Esophagus muscularis mucosa (tissue), 4 donors: ENCODE measurements at regions not wholly inside any gene's neighbourhood (a gene's known extent, or its start where the extent isn't known, plus 50 kb on each side); places are given as distances from the start of the nearest gene placed in this dataset.

ENCODE experiments used
- DNase-seq: peaks from one replicate; pipeline ENCODE4 v3.0.0-alpha.2; 2017; ENCODE audit errors: extremely low spot score
- H3K27ac ChIP-seq, 4 donors: fragments of 200-600 bp; sonication (generic); replicated peaks in 1 of 4; 1 replicate in 3 of 4; 2 replicates in 1 of 4; pipeline ENCODE4 v1.5.1; 2016 to 2019; ENCODE audit warnings: mild to moderate bottlenecking in 1 of 4
- H3K27me3 ChIP-seq, 4 donors: fragments of 200-600 bp; sonication (generic); one replicate each; pipeline versions ENCODE4 v1.5.1 to v1.6.0; 2016 to 2019
- H3K36me3 ChIP-seq, 4 donors: fragments of 200-600 bp; sonication (generic); one replicate each; pipeline ENCODE4 v1.5.1; 2016 to 2019
- H3K4me1 ChIP-seq, 4 donors: fragments of 200-600 bp; sonication (generic); one replicate each; pipeline ENCODE4 v1.5.1; 2016 to 2019
- H3K4me3 ChIP-seq, 4 donors: fragments of 200-600 bp; sonication (generic); 1 replicate in 2 of 4; 2 replicates in 2 of 4; pipeline ENCODE4 v1.5.1; 2016 to 2019; ENCODE audit warnings: mild to moderate bottlenecking in 4 of 4, moderate library complexity in 1 of 4
- H3K9me3 ChIP-seq, 4 donors: fragments of 200-600 bp; sonication (generic); 1 replicate in 3 of 4; 2 replicates in 1 of 4; pipeline ENCODE4 v1.5.1; 2016 to 2019
- EP300 ChIP-seq: sonication (generic); formaldehyde crosslinking; IDR thresholded peaks from one replicate; pipeline ENCODE4 v1.6.1; 2017; ENCODE audit warnings: antibody characterized with exemption
- POLR2A ChIP-seq: fragments of 450-650 bp; IDR thresholded peaks from one replicate; pipeline ENCODE4 v1.6.1; 2017; ENCODE audit warnings: antibody characterized with exemption, moderate library complexity, mild to moderate bottlenecking, low read depth
- POLR2AphosphoS5 ChIP-seq, 2 donors: sonication (generic); formaldehyde crosslinking; IDR thresholded peaks; one replicate each; pipeline ENCODE4 v1.6.1; 2017; ENCODE audit warnings: antibody characterized with exemption in 2 of 2
- WGBS: methylation state at CpG from one replicate; pipeline ENCODE4 v1.1.5; 2018; 5-methylcytosine and 5-hydroxymethylcytosine counted together
- intact Hi-C: fragments of 100-400 bp; cut with DNase I; formaldehyde crosslinking; loops from one replicate; pipeline ENCODE4 v1.15.1; 2023
- TF ChIP-seq, protein P1 (sequence below), 3 experiments: fragments of 200-600 bp in 2 of 3; fragments of 450-650 bp in 1 of 3; sonication (generic) in 2 of 3; IDR thresholded peaks; one replicate each; pipeline ENCODE4 v1.5.1; 2017 to 2019; ENCODE audit warnings: antibody characterized with exemption in 3 of 3, mild to moderate bottlenecking in 2 of 3, moderate library complexity in 1 of 3

DNA sequence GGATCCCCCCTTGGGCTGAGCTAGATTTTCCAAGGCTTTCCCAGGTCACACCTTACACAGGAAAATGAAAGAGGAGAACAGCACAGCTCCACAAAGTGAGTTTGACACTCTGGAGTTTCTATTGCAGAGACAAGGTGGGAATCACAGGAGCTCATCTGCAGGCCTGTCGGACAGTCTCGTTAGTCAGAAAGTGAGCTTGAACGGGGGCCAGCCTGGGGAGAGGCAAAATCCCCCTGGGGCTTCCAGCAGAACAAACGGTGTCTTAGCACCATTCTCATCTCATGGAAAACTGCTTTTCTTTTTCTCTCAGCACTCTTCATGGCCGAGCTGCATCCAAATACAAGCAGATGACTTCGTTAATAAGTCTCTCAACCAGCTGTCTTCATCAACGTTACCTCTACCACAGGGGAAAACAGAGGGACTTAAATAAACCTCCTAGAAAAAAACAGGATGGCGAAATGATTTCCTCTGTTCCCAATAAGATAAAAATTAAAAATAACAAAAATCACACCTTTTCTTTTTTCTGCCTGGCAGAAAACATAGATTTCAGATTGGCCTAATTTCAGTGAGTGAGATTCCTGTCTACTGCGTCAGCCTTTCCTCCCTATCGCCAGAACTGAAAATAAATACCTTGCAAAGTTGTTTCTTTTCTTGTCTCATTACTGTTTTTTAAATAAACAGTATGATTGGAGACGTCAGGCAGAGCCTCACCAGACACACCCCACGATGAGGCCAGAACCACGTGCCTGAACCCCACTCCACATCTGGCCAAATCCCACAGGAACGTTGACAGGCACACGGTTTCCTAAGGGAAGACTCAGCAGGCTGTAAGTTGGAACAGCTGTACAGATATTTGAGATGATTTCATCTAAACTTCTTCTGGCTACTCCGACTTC is 219.0 kb downstream of the TTLL2 start:
- peak overlapping the region; percentile 53 to 76 (median 62) for H3K27ac ChIP-seq
- TF ChIP-seq POLR2AphosphoS5 (IDR thresholded peaks at IDR 0.05) (peak; percentile 44 to 55), EP300 (no peak)
- peaks cover 6 to 23% (median 16%) of the 10 kb centered on the region in 4 donors for H3K4me1 ChIP-seq
- no peaks in the 10 kb centered on the region for H3K36me3 ChIP-seq
- DNase-seq: no peak
- H3K4me3 ChIP-seq: no peak overlapping the region
- H3K9me3 ChIP-seq: peaks cover 0 to 7% (median 2%) of the 10 kb centered on the region in 4 donors
- 32% methylated on average over 16 of the region's 16 CpGs for WGBS
- H3K27me3 ChIP-seq: no peaks in the 10 kb centered on the region
- intact Hi-C loops: no loop called here

DNA sequence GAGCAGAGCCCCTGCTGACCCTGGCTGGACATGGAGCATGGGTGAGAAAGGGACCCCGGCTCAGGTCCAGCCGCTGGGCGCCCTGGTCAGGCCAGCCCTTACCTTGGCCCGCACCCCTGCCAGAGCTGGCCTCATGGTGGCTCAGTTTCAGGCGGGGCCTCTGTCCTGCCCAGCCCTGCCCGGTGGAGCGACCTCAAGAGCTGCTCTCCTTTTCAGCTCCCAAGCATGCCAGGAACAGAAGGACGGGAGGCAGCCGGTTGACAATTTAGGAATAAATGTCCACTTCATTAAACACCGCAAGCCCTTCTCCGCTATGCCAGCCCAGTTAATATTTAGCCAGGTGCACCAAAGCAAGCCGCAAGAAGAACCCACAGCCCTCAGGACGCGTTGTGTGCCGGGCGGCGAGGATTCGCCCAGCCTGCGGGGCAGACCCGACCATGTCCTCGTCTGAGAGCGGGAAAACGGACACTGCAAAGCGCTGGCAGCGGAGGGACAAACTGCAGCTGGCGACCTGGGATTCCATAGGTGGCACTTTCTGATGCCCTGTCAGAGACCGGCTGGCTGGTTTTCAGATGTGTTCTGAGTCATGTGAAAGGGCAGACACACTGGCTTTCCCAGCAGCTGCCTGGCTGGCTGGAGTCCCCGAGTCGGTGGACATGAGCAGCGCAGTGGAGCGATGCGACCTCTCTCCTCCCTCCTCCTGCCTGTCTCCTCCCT is 221.9 kb downstream of the TTLL2 start:
- Histone ChIP-seq H3K4me1 (peaks cover 23 to 40% (median 35%) of the 10 kb centered on the region in 4 donors), H3K27me3 (no peaks in the 10 kb centered on the region), H3K27ac (peak overlapping the region in 1 of 4 donors; percentile 27), H3K36me3 (no peaks in the 10 kb centered on the region), H3K9me3 (peaks cover 0 to 4% (median 0%) of the 10 kb centered on the region in 4 donors), H3K4me3 (no peak overlapping the region)
- 90% methylated on average over 24 of the region's 32 CpGs for WGBS
- TF ChIP-seq POLR2A (no peak), POLR2AphosphoS5 (IDR thresholded peaks at IDR 0.05) (no peak), EP300 (no peak)
- TF ChIP-seq, protein P1, sequence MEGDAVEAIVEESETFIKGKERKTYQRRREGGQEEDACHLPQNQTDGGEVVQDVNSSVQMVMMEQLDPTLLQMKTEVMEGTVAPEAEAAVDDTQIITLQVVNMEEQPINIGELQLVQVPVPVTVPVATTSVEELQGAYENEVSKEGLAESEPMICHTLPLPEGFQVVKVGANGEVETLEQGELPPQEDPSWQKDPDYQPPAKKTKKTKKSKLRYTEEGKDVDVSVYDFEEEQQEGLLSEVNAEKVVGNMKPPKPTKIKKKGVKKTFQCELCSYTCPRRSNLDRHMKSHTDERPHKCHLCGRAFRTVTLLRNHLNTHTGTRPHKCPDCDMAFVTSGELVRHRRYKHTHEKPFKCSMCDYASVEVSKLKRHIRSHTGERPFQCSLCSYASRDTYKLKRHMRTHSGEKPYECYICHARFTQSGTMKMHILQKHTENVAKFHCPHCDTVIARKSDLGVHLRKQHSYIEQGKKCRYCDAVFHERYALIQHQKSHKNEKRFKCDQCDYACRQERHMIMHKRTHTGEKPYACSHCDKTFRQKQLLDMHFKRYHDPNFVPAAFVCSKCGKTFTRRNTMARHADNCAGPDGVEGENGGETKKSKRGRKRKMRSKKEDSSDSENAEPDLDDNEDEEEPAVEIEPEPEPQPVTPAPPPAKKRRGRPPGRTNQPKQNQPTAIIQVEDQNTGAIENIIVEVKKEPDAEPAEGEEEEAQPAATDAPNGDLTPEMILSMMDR (IDR thresholded peaks at IDR 0.05): no peak
- intact Hi-C loops: no loop called here
- no peak for DNase-seq

DNA sequence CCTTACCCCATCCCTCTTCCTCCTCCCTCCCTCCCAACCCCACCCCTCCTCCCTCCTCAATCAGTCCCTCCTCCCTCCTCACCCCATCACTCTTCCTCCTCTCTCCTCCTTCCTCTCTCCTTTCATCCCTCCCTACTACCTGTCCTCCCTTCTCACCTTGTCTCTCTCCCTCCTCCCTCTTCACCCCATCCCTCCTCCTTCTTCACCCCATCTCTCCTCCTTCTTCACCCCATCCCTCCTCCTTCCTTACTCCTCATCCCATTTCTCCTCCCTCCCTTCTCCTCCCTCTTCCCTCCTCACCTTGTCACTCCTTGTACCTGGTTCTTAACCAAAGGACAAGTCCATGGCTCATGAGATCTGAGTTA is 222.4 kb downstream of the TTLL2 start:
- H3K4me1 ChIP-seq: peaks cover 25 to 45% (median 37%) of the 10 kb centered on the region in 4 donors
- H3K27me3 ChIP-seq: no peaks in the 10 kb centered on the region
- H3K9me3 ChIP-seq: peaks cover 0 to 4% (median 0%) of the 10 kb centered on the region in 4 donors
- H3K4me3 ChIP-seq: no peak overlapping the region
- H3K36me3 ChIP-seq: no peaks in the 10 kb centered on the region
- intact Hi-C loops: no loop called here
- TF ChIP-seq EP300: no peak
- TF ChIP-seq, protein P1 (IDR thresholded peaks at IDR 0.05): no peak
- no peak for TF ChIP-seq POLR2A
- no peak for TF ChIP-seq POLR2AphosphoS5 (IDR thresholded peaks at IDR 0.05)
- DNase-seq: no peak
- H3K27ac ChIP-seq: peak overlapping the region in 1 of 4 donors; percentile 27

DNA sequence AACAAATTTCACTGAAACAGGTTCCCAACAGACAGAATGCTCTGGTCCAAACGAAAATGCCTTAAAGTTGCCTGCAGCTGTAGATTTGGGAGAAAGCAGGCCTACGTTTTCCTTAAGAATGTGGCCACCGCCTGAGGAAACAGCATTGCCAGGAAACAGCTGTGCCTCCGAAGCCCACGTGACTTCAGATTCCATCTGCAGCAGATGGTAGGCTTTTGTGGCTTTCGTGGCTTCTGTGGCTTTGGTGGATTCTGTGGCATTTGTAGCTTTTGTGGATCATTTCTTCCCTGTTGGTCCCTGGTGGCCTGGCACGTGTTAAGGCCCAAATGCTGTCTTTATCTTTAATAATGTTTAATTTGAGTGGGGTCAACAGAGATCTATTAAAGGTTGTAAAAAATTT is 222.9 kb downstream of the TTLL2 start:
- peaks cover 25 to 45% (median 37%) of the 10 kb centered on the region in 4 donors for H3K4me1 ChIP-seq
- peaks cover 0 to 4% (median 0%) of the 10 kb centered on the region in 4 donors for H3K9me3 ChIP-seq
- no peak overlapping the region for H3K4me3 ChIP-seq
- intact Hi-C loops: no loop called here
- H3K27ac ChIP-seq: peak overlapping the region in 1 of 4 donors; percentile 27
- no peaks in the 10 kb centered on the region for H3K36me3 ChIP-seq
- H3K27me3 ChIP-seq: no peaks in the 10 kb centered on the region
- 56% methylated on average over 7 of the region's 7 CpGs for WGBS
- DNase-seq: no peak
- TF ChIP-seq, protein P1 (IDR thresholded peaks at IDR 0.05): no peak
- TF ChIP-seq EP300: no peak
- no peak for TF ChIP-seq POLR2AphosphoS5 (IDR thresholded peaks at IDR 0.05)
- TF ChIP-seq POLR2A: no peak

DNA sequence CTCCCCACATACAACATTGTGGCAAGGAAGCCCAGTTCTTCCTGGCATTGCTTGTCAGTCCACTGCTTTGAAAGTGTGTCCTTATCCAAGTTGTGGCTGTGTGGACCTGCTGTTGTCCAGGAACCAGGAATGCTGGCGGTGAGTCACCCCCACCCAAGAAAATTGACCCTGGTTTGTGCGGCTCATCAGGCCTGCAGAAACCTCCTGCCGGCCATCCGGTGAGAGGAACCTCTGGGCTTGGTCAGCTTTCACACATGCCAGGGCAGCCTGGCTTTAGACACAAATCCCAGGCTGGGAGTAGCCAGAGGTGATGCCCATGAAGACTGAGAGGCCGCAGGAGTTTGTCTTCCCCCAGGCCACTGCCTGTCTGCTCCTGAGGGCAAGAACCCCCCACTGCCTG is 223.6 kb downstream of the TTLL2 start:
- peaks cover 21 to 41% (median 33%) of the 10 kb centered on the region in 4 donors for H3K4me1 ChIP-seq
- no peak overlapping the region for H3K27ac ChIP-seq

More for the DNA sequence above, 223.6 kb downstream of the TTLL2 start:
- DNase-seq: no peak
- peaks cover 0 to 4% (median 0%) of the 10 kb centered on the region in 4 donors for H3K9me3 ChIP-seq
- intact Hi-C loops: no loop called here
- TF ChIP-seq EP300 (no peak), POLR2AphosphoS5 (IDR thresholded peaks at IDR 0.05) (no peak), POLR2A (no peak)
- TF ChIP-seq, protein P1 (IDR thresholded peaks at IDR 0.05): no peak
- H3K27me3 ChIP-seq: no peaks in the 10 kb centered on the region
- 100% methylated on average over 1 of the region's 5 CpGs for WGBS
- no peak overlapping the region for H3K4me3 ChIP-seq
- H3K36me3 ChIP-seq: no peaks in the 10 kb centered on the region
